Keratinocyte (primary cell): ENCODE measurements at regions not wholly inside any gene's neighbourhood (a gene's known extent, or its start where the extent isn't known, plus 50 kb on each side); places are given as distances from the start of the nearest gene placed in this dataset.

Experiments
- DNase-seq: peaks from one replicate; pipeline ENCODE4 v3.0.0-alpha.2; 2011; ENCODE audit warnings: low read depth, missing footprints, low spot score
- FAIRE-seq: peaks from 2 replicates; lab custom pipeline; 2011; peaks lifted over from hg19 to GRCh38; lab: Jason Lieb, UNC
- H2AFZ ChIP-seq: 2 replicates; pipeline ENCODE4 v1.6.0; 2012; ENCODE audit warnings: low read length, control low read depth, inconsistent platforms; ENCODE audit not compliant: control insufficient read depth
- H3K27ac ChIP-seq: 2 replicates; pipeline ENCODE4 v1.5.1; 2011; ENCODE audit warnings: low read length; ENCODE audit not compliant: control insufficient read depth, insufficient read depth
- H3K27me3 ChIP-seq: 3 replicates; pipeline ENCODE4 v1.6.0; 2011; ENCODE audit warnings: low read length; ENCODE audit not compliant: control insufficient read depth, insufficient read depth; ENCODE audit errors: extremely low read depth
- H3K36me3 ChIP-seq, 2 experiments: 2 replicates in 1 of 2; 3 replicates in 1 of 2; pipeline ENCODE4 v1.5.1; 2011; ENCODE audit warnings: low read length in 2 of 2, mild to moderate bottlenecking in 1 of 2; ENCODE audit not compliant: control insufficient read depth in 2 of 2, insufficient read depth in 2 of 2; ENCODE audit errors: extremely low read depth in 1 of 2
- H3K4me1 ChIP-seq: 3 replicates; pipeline ENCODE4 v1.5.1; 2011; ENCODE audit warnings: low read length; ENCODE audit not compliant: control insufficient read depth, insufficient read depth; ENCODE audit errors: extremely low read depth
- H3K4me2 ChIP-seq: 3 replicates; pipeline ENCODE4 v1.6.0; 2011; ENCODE audit warnings: low read depth, low read length; ENCODE audit not compliant: control insufficient read depth, insufficient read depth; ENCODE audit errors: extremely low read depth
- H3K4me3 ChIP-seq, 3 experiments: fragments of 200-600 bp in 1 of 3; sonication (generic) in 1 of 3; 2 replicates in 2 of 3; 3 replicates in 1 of 3; pipeline ENCODE4 v1.5.1; 2011 to 2016; ENCODE audit warnings: low read length in 3 of 3, mild to moderate bottlenecking in 3 of 3, control low read depth in 2 of 3, inconsistent platforms in 1 of 3, low read depth in 1 of 3, mixed read lengths in 1 of 3, mixed run types in 1 of 3, moderate library complexity in 1 of 3; ENCODE audit not compliant: control insufficient read depth in 2 of 3, insufficient read depth in 2 of 3; ENCODE audit errors: extremely low read depth in 1 of 3
- H3K79me2 ChIP-seq: 2 replicates; pipeline ENCODE4 v1.6.0; 2012; ENCODE audit warnings: low read length; ENCODE audit not compliant: control insufficient read depth, insufficient read depth
- H3K9ac ChIP-seq: 3 replicates; pipeline ENCODE4 v1.6.0; 2011; ENCODE audit warnings: low read length; ENCODE audit not compliant: control insufficient read depth, insufficient read depth; ENCODE audit errors: extremely low read depth
- H3K9me1 ChIP-seq: 3 replicates; pipeline ENCODE4 v1.6.0; 2011; ENCODE audit warnings: low read length; ENCODE audit not compliant: control insufficient read depth, insufficient read depth; ENCODE audit errors: extremely low read depth
- H3K9me3 ChIP-seq: 2 replicates; pipeline ENCODE4 v1.5.1; 2012; ENCODE audit warnings: low read depth, low read length; ENCODE audit not compliant: control insufficient read depth
- H4K20me1 ChIP-seq: 3 replicates; pipeline ENCODE4 v1.6.0; 2011; ENCODE audit warnings: low read length; ENCODE audit not compliant: control insufficient read depth, insufficient read depth; ENCODE audit errors: extremely low read depth
- CTCF ChIP-seq, 3 experiments: IDR thresholded peaks in 1 of 3; conservative IDR thresholded peaks in 1 of 3; optimal IDR thresholded peaks in 1 of 3; 2 replicates in 2 of 3; 3 replicates in 1 of 3; pipeline versions ENCODE3 to v1.5.1; 2011; ENCODE audit warnings: low read length in 3 of 3, mild to moderate bottlenecking in 3 of 3, moderate library complexity in 2 of 3, control low read depth in 1 of 3, inconsistent platforms in 1 of 3; ENCODE audit not compliant: insufficient read depth in 2 of 3; ENCODE audit errors: extremely low read depth in 1 of 3
- EZH2 ChIP-seq: IDR thresholded peaks from one replicate; pipeline ENCODE4 v1.6.1; 2012; ENCODE audit warnings: inconsistent platforms, mild to moderate bottlenecking, low read length, moderate library complexity
- dilution Hi-C: fragments of 300-500 bp; cut with MboI; formaldehyde crosslinking; loops from one replicate; pipeline ENCODE4 v1.7.0; 2020; ENCODE audit warnings: low sequenced_read_pairs; ENCODE audit not compliant: extremely low pct_ligation_motif_present

- no peak for DNase-seq
- Histone ChIP-seq H3K9ac (no peak overlapping the region), H2AFZ (no peak overlapping the region), H3K4me2 (no peak overlapping the region), H3K4me1 (no peaks in the 10 kb centered on the region), H3K4me3 (no peak overlapping the region), H3K27ac (no peak overlapping the region), H3K27me3 (no peaks in the 10 kb centered on the region), H3K79me2 (no peaks in the 10 kb centered on the region), H3K36me3 (no peaks in the 10 kb centered on the region), H4K20me1 (no peaks in the 10 kb centered on the region), H3K9me3 (no peaks in the 10 kb centered on the region), H3K9me1 (no peaks in the 10 kb centered on the region)
- FAIRE-seq = no peak
- TF ChIP-seq EZH2 = no peak
- no peak for TF ChIP-seq CTCF (optimal IDR thresholded peaks at IDR 0.05 in 1 of 3, IDR thresholded peaks at IDR 0.05 in 1 of 3, conservative IDR thresholded peaks at IDR 0.05 in 1 of 3; ENCODE audit: extremely low read depth in 1 of 3, insufficient read depth in 2 of 3, low read length in 3 of 3)
- dilution Hi-C loops = no loop called here
Measured at GRCh38 chr2:199679883-199680282, 171.1 kb downstream of the FTCDNL1 start.

DNA sequence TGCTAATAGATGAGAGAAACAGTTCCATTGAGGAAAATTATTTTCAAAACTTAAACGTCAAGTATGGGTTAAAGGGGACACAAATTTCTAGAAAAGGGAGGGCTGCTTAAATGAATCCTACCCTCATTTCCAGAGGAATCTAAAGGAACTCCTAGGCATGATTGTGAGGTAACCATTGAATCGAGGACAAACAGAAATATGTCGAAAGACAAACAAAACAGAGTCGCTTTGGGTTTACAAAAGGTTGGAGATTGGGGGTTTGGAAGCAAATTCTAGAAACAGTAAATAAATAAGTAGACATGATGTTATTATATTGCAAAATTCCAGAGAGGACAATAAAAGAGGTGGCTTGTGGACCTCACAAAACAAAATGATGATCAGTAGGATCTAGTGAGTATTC lies 173.1 kb downstream of the FTCDNL1 start:
- Histone ChIP-seq H3K4me1 (no peaks in the 10 kb centered on the region), H3K79me2 (no peaks in the 10 kb centered on the region), H3K9me1 (no peaks in the 10 kb centered on the region), H4K20me1 (no peaks in the 10 kb centered on the region), H2AFZ (no peak overlapping the region), H3K9me3 (no peaks in the 10 kb centered on the region), H3K4me3 (no peak overlapping the region), H3K36me3 (no peaks in the 10 kb centered on the region), H3K27me3 (no peaks in the 10 kb centered on the region), H3K27ac (no peak overlapping the region), H3K4me2 (no peak overlapping the region), H3K9ac (no peak overlapping the region)
- DNase-seq (no peak), FAIRE-seq (no peak)
- dilution Hi-C loops = no loop called here
- TF ChIP-seq EZH2 (no peak), CTCF (optimal IDR thresholded peaks at IDR 0.05 in 1 of 3, IDR thresholded peaks at IDR 0.05 in 1 of 3, conservative IDR thresholded peaks at IDR 0.05 in 1 of 3; ENCODE audit: extremely low read depth in 1 of 3, insufficient read depth in 2 of 3, low read length in 3 of 3) (no peak)
